OCI-LY3 (cell line): ENCODE measurements at regions not wholly inside any gene's neighbourhood (a gene's known extent, or its start where the extent isn't known, plus 50 kb on each side); places are given as distances from the start of the nearest gene placed in this dataset.
A peak's percentile ranks its signal among the peaks of the same experiment; 100 is the strongest.

Experiments
- H2AFZ ChIP-seq: fragments of 200-600, 300-600 bp; shearing (Covaris generic); 2 replicates; pipeline ENCODE4 v1.6.0; 2014; ENCODE audit warnings: antibody characterized with exemption, low read depth, low read length
- H3K27ac ChIP-seq: fragments of 200-600, 300-600 bp; sonication (generic); 2 replicates; pipeline ENCODE4 v1.5.1; 2014; ENCODE audit warnings: mild to moderate bottlenecking, low read length, moderate library complexity, mixed read lengths
- H3K27me3 ChIP-seq: fragments of 200-600, 300-600 bp; sonication (generic); 2 replicates; pipeline ENCODE4 v1.6.1; 2014; ENCODE audit warnings: low read depth, low read length, mixed read lengths
- H3K36me3 ChIP-seq: fragments of 200-600, 300-600 bp; sonication (generic); replicated peaks from 2 replicates; pipeline ENCODE3; 2014; ENCODE audit warnings: low read depth, low read length, mixed read lengths
- H3K4me1 ChIP-seq: fragments of 300-600, 200-600 bp; sonication (generic); 2 replicates; pipeline ENCODE4 v1.6.1; 2014; ENCODE audit warnings: low read length, mixed read lengths
- H3K4me2 ChIP-seq: fragments of 200-600, 300-600 bp; sonication (generic); 2 replicates; pipeline ENCODE4 v1.6.1; 2014; ENCODE audit warnings: low read length, mixed read lengths
- H3K4me3 ChIP-seq: fragments of 300-600, 200-600 bp; sonication (generic); 2 replicates; pipeline ENCODE4 v1.5.1; 2014; ENCODE audit warnings: antibody characterized with exemption, mild to moderate bottlenecking, low read length, moderate library complexity
- H3K79me2 ChIP-seq: fragments of 300-600, 200-600 bp; shearing (Covaris generic); 2 replicates; pipeline ENCODE4 v1.6.1; 2014; ENCODE audit warnings: mild to moderate bottlenecking, low read length, mixed read lengths
- H3K9ac ChIP-seq: fragments of 300-600, 200-600 bp; shearing (Covaris generic); 2 replicates; pipeline ENCODE4 v1.6.0; 2014; ENCODE audit warnings: mild to moderate bottlenecking, low read length, moderate library complexity
- H3K9me3 ChIP-seq: fragments of 200-600, 300-600 bp; shearing (Covaris generic); 2 replicates; pipeline ENCODE4 v1.6.1; 2014; ENCODE audit warnings: low read length, mixed read lengths; ENCODE audit not compliant: insufficient read depth
- H4K20me1 ChIP-seq: fragments of 200-600, 300-600 bp; sonication (generic); 2 replicates; pipeline ENCODE4 v1.6.1; 2016; ENCODE audit warnings: low read length, mixed read lengths; ENCODE audit not compliant: insufficient read depth
- EZH2phosphoT487 ChIP-seq: fragments of 200-600 bp; shearing (Covaris generic); IDR thresholded peaks from 2 replicates; pipeline ENCODE4 v1.6.1; 2018; ENCODE audit warnings: antibody characterized with exemption, mixed run types, low read depth
- TF ChIP-seq, protein P1 (sequence below): fragments of 200-600, 300-600 bp; sonication (generic); IDR thresholded peaks from 2 replicates; pipeline ENCODE4 v1.5.1; 2014; ENCODE audit warnings: antibody characterized with exemption, low read length, low read depth

DNA sequence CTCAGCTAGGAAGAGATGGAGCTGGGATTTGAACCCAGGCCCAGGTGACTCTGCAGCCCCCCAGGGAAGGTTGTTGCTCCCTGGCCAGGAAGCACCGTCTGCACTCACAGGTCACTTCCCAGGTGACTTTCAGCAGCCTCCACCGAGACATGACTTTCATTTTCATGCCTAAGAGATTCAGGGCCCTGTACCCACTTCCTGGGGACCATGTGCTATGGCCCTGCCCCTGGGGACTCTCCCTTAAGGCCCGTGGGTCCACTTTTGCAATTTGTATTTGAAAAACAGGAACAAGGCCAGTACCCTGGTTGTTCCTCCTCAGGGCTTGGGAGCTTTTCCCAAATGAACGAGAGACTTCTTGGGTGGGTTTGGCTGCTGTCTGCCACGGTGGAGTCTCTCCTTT is 191.0 kb downstream of the IRF8 start:
- peak overlapping the region; percentile 12 for H3K4me2 ChIP-seq
- no peaks in the 10 kb centered on the region for H3K9me3 ChIP-seq
- no peaks in the 10 kb centered on the region for H4K20me1 ChIP-seq
- H2AFZ ChIP-seq = peak overlapping the region; percentile 46; the same call in 1 of the 2 replicates
- H3K79me2 ChIP-seq = no peaks in the 10 kb centered on the region
- H3K4me1 ChIP-seq = peaks cover 7% of the 10 kb centered on the region
- H3K27me3 ChIP-seq = no peaks in the 10 kb centered on the region
- H3K4me3 ChIP-seq = no peak overlapping the region
- no peak overlapping the region for H3K9ac ChIP-seq
- no peaks in the 10 kb centered on the region for H3K36me3 ChIP-seq
- TF ChIP-seq EZH2phosphoT487 = no peak
- TF ChIP-seq, protein P1, sequence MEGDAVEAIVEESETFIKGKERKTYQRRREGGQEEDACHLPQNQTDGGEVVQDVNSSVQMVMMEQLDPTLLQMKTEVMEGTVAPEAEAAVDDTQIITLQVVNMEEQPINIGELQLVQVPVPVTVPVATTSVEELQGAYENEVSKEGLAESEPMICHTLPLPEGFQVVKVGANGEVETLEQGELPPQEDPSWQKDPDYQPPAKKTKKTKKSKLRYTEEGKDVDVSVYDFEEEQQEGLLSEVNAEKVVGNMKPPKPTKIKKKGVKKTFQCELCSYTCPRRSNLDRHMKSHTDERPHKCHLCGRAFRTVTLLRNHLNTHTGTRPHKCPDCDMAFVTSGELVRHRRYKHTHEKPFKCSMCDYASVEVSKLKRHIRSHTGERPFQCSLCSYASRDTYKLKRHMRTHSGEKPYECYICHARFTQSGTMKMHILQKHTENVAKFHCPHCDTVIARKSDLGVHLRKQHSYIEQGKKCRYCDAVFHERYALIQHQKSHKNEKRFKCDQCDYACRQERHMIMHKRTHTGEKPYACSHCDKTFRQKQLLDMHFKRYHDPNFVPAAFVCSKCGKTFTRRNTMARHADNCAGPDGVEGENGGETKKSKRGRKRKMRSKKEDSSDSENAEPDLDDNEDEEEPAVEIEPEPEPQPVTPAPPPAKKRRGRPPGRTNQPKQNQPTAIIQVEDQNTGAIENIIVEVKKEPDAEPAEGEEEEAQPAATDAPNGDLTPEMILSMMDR = no peak
- H3K27ac ChIP-seq = no peak overlapping the region

DNA sequence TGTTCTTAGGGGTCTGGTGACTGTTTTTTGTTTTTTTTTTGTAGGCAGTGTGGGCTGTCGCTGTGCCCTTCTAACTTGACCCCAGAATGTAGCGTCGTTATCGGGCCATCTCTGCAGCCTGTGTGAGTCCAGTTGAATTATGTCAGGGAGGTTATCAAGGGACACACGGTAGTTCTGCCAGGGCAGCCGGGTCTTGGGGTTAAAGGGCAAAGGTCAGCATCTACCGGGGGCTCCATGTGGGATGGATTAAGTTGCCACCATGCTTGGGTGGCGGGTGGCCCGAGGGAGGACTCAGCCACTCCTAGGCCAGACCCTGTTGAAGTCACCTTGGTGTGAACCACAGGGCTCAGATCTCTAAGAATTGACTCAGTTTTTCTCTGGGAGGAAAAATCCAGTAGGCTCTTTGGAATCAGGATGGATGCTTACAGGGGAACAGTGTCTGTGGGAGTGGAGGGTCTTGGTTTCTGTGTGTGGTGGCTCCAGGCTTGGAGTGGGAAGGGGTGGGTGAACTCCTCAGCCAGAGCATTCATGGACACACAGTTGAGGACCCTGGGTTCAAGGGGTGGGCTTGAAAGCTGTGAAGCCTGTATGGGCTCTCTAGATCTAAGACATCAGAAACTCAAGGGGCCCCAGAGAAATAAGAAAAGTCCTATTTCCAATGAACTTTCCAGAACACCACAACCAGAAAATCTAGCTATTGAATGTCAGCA is 191.7 kb downstream of the IRF8 start:
- no peaks in the 10 kb centered on the region for H3K79me2 ChIP-seq
- H3K27me3 ChIP-seq = no peaks in the 10 kb centered on the region
- H3K4me1 ChIP-seq = peaks cover 7% of the 10 kb centered on the region
- H3K4me3 ChIP-seq = no peak overlapping the region
- H2AFZ ChIP-seq = no peak overlapping the region
- no peak overlapping the region for H3K4me2 ChIP-seq
- no peaks in the 10 kb centered on the region for H3K9me3 ChIP-seq
- H4K20me1 ChIP-seq = no peaks in the 10 kb centered on the region
- no peak for TF ChIP-seq EZH2phosphoT487
- TF ChIP-seq, protein P1 = no peak
- H3K9ac ChIP-seq = no peak overlapping the region
- no peak overlapping the region for H3K27ac ChIP-seq
- H3K36me3 ChIP-seq = no peaks in the 10 kb centered on the region

DNA sequence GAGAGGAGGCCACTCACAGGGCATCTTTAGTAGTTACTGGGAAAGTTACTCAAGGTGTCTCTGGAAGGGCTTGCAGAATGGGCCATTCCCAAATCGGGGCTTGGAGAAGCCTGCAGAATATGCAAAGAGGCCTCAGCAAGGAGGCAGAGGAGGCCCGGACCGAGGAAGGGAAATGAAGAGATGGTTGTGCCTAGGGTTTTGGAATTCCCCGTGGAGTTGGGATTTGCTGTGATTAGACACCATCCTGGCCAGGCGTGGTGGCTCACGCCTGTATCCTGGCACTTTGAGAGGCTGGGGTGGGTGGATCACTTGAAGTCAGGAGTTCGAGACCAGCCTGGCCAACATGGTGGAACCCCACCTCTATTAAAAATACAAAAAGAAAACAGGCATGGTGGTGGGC is 193.0 kb downstream of the IRF8 start:
- TF ChIP-seq EZH2phosphoT487 = no peak
- H3K4me2 ChIP-seq = no peak overlapping the region
- no peaks in the 10 kb centered on the region for H3K79me2 ChIP-seq
- no peak overlapping the region for H3K4me3 ChIP-seq
- H3K27ac ChIP-seq = no peak overlapping the region
- H2AFZ ChIP-seq = no peak overlapping the region
- H3K27me3 ChIP-seq = no peaks in the 10 kb centered on the region
- H3K9me3 ChIP-seq = no peaks in the 10 kb centered on the region
- H3K36me3 ChIP-seq = no peaks in the 10 kb centered on the region
- no peak overlapping the region for H3K9ac ChIP-seq
- peaks cover 7% of the 10 kb centered on the region for H3K4me1 ChIP-seq
- no peaks in the 10 kb centered on the region for H4K20me1 ChIP-seq

DNA sequence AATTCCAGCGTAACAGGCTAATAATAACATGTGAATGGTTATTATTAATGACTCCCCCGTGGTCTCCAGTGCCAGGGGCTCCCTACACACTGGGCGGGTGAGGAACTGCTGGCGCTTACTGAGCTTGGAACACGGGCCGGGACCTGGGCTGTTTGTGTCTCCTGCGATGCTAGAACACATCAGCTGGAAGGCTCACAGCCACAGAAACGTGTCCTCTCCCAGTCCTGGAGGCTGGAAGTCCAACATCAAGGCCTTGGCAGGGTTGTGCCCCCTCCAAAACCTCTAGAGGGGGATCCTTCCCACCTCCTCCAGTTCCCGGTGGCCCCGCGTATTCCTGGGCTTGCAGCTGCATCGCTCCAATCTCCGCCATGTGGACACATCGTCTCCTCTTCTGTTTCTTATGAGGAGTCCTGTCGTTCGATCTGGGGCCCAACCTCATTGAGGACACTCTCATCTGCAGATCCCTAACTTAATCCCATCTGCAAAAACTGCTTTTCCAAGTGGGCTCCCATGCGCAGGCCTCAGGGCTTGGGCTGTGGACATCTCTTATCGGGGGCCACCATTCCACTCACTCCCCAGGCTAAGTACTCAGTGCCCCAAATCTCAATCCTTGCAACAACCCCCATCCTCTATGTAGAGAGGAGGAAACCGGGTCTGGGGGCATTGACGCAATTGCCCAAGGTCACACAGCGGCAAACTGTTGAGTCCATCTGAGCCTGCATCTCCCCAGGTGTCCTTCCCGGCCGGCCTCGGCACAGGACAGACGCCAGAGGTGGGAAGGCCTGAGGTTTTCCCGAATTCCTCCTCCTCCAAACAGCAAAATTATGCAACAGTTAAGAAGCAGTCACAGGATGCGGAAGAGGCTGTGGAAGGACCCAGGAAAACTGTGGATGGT is 193.9 kb downstream of the IRF8 start:
- H3K9ac ChIP-seq = no peak overlapping the region
- H2AFZ ChIP-seq = no peak overlapping the region
- no peaks in the 10 kb centered on the region for H4K20me1 ChIP-seq
- peaks cover 7% of the 10 kb centered on the region for H3K4me1 ChIP-seq
- no peak for TF ChIP-seq EZH2phosphoT487
- TF ChIP-seq, protein P1 = no peak
- no peaks in the 10 kb centered on the region for H3K9me3 ChIP-seq
- no peak overlapping the region for H3K27ac ChIP-seq
- no peaks in the 10 kb centered on the region for H3K36me3 ChIP-seq
- no peaks in the 10 kb centered on the region for H3K27me3 ChIP-seq
- H3K4me2 ChIP-seq = no peak overlapping the region
- no peaks in the 10 kb centered on the region for H3K79me2 ChIP-seq
- no peak overlapping the region for H3K4me3 ChIP-seq
